ENCODE measurements at regions not wholly inside any gene's neighbourhood (a gene's known extent, or its start where the extent isn't known, plus 50 kb on each side); places are given as distances from the start of the nearest gene placed in this dataset.

DNA sequence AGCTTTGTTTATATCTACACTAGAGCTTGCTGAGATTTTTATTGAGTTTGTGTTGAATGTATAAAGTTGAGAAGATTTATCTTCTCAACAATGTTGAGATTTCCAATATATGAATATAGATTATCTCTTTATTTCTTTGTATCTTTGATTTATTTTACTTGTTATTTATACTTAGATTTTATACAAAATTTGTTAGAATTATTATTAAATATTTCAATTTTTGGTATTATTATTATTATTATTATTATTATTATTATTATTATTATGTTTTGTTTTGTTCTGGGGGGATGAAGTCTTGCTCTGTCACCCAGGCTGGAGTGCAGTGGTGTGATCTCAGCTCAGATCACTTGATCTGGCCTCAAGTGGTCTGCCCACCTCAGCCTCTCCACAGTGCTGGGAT is 322.5 kb downstream of the PPARGC1A start:
- in situ Hi-C loops (cut with MboI; ENCODE audit: low sequenced_read_pairs) (no loop called here), intact Hi-C loops (cut with micrococcal nuclease) (no loop called here), dilution Hi-C loops (cut with HindIII; ENCODE audit: low sequenced_read_pairs, unreplicated experiment) (no loop called here)
- no TSS peak for BruUV-seq (replicated peaks)
- Histone ChIP-seq H2AK5ac (ENCODE audit: low read depth, low read length) (no peak overlapping the region), H3K4me2 (ENCODE audit: low read depth, low read length) (no peak overlapping the region), H3K56ac (ENCODE audit: extremely low read depth, insufficient read depth, low read length) (no peak overlapping the region), H3K9ac (ENCODE audit: low read depth, low read length) (no peak overlapping the region), H3K14ac (replicated peaks; ENCODE audit: low read depth, low read length) (no peak overlapping the region), H2AK9ac (replicated peaks; ENCODE audit: low read depth, low read length, poor library complexity) (no peak overlapping the region), H3K9me3 (ENCODE audit: control insufficient read depth, insufficient read depth, low read length) (no peaks in the 10 kb centered on the region), H3K79me1 (ENCODE audit: low read depth in 1 of 2, low read length in 2 of 2) (no peaks in the 10 kb centered on the region), H4K8ac (ENCODE audit: low read depth in 2 of 2, low read length in 2 of 2) (no peak overlapping the region), H4K5ac (ENCODE audit: low read depth, low read length) (no peak overlapping the region), H2BK120ac (ENCODE audit: low read depth, low read length) (no peak overlapping the region), H3K4me1 (ENCODE audit: control insufficient read depth, insufficient read depth, low read length) (no peaks in the 10 kb centered on the region), H2AFZ (replicated peaks; ENCODE audit: low read length, poor library complexity) (no peak overlapping the region), H4K91ac (ENCODE audit: insufficient read depth, low read depth, low read length) (no peak overlapping the region), H3K18ac (ENCODE audit: low read depth, low read length) (no peak overlapping the region), H2BK5ac (ENCODE audit: low read depth, low read length, poor library complexity, severe bottlenecking) (no peak overlapping the region), H3K27me3 (ENCODE audit: control insufficient read depth, insufficient read depth, low read length) (no peaks in the 10 kb centered on the region), H3K9me1 (ENCODE audit: insufficient read depth, low read length) (no peaks in the 10 kb centered on the region), H3K4ac (ENCODE audit: low read depth, low read length) (no peak overlapping the region), H2BK15ac (ENCODE audit: low read depth, low read length) (no peak overlapping the region), H3K4me3 (ENCODE audit: insufficient read depth, low read depth, low read length) (no peak overlapping the region), H2BK20ac (ENCODE audit: low read depth, low read length) (no peak overlapping the region), H3K36me3 (ENCODE audit: control insufficient read depth, insufficient read depth, low read length) (no peaks in the 10 kb centered on the region), H4K20me1 (ENCODE audit: insufficient read depth, low read length) (no peaks in the 10 kb centered on the region), H3K23ac (ENCODE audit: low read depth, low read length) (no peak overlapping the region), H3K27ac (ENCODE audit: insufficient read depth, low read length) (no peak overlapping the region)
- no peak for DNase-seq
- POLR2A ChIA-PET (ENCODE audit: unreplicated experiment): no interaction called here
- no peak for TF ChIP-seq MXI1 (IDR thresholded peaks at IDR 0.05; ENCODE audit: borderline replicate concordance, low read depth, low read length)
- no peak for TF ChIP-seq FOS (IDR thresholded peaks at IDR 0.05; ENCODE audit: low read depth, low read length)
- no peak for TF ChIP-seq SMC3 (IDR thresholded peaks at IDR 0.05; ENCODE audit: low read depth, low read length)
- TF ChIP-seq POLR2A (IDR thresholded peaks at IDR 0.05; ENCODE audit: low read depth, low read length): no peak
- TF ChIP-seq CTCF (conservative IDR thresholded peaks at IDR 0.05; ENCODE audit: low read depth, low read length): no peak
- TF ChIP-seq RFX5 (IDR thresholded peaks at IDR 0.05; ENCODE audit: low read depth, low read length): no peak
- CTCF ChIA-PET: no interaction called here
- no peak for ATAC-seq (ENCODE audit: low read depth)
